Neural cell (in vitro differentiated cells): ENCODE measurements at regions not wholly inside any gene's neighbourhood (a gene's known extent, or its start where the extent isn't known, plus 50 kb on each side); places are given as distances from the start of the nearest gene placed in this dataset.

Source experiments
- CTCF ChIP-seq: fragments of 450-650 bp; IDR thresholded peaks from 2 replicates; pipeline ENCODE4 v1.5.1; 2014; ENCODE audit warnings: antibody characterized with exemption, mild to moderate bottlenecking, moderate library complexity; ENCODE audit not compliant: poor library complexity, severe bottlenecking
- EZH2 ChIP-seq: fragments of 200-600, 300-800 bp; shearing (Covaris generic), sonication (generic); IDR thresholded peaks from 2 replicates; pipeline ENCODE4 v1.6.1; 2014; ENCODE audit warnings: antibody characterized with exemption, low read length, borderline replicate concordance, mild to moderate bottlenecking; ENCODE audit not compliant: insufficient read depth, poor library complexity, severe bottlenecking

GRCh38 chr13:106344342-106344741 is 191.1 kb downstream of the EFNB2 start:
- TF ChIP-seq CTCF (no peak), EZH2 (no peak)
